Naive thymus-derived CD4-positive, alpha-beta T cell (primary cell): ENCODE measurements at regions not wholly inside any gene's neighbourhood (a gene's known extent, or its start where the extent isn't known, plus 50 kb on each side); places are given as distances from the start of the nearest gene placed in this dataset.

Experiments used
- ATAC-seq: fragments of 150-1000 bp; cut with Tn5 transposase; 2 replicates; pipeline ENCODE4 v1.10.0; 2021; ENCODE audit warnings: mild to moderate bottlenecking, moderate library complexity
- CTCF ChIA-PET: fragments of 350-600 bp; sonication (Branson Sonifier 250); formaldehyde crosslinking; loops from one replicate; lab custom pipeline; 2021; ENCODE audit warnings: antibody characterized with exemption; lab: Charles Lee
- POLR2A ChIA-PET: fragments of 350-600 bp; sonication (Branson Sonifier 250); formaldehyde crosslinking; loops from one replicate; lab custom pipeline; 2021; ENCODE audit warnings: antibody characterized with exemption, inconsistent platforms; lab: Charles Lee
- DNase-seq, 9 donors: peaks; one replicate each; pipeline versions ENCODE4 v3.0.0 to v3.0.0-alpha.2; 2020 to 2022; ENCODE audit warnings: mixed read lengths in 1 of 9
- H3K27ac ChIP-seq: one replicate; pipeline ENCODE4 v1.7.0; 2013; ENCODE audit warnings: mild to moderate bottlenecking, low read depth, low read length, moderate library complexity
- H3K27me3 ChIP-seq, 2 donors: one replicate each; pipeline ENCODE4 v1.7.0; 2013; ENCODE audit warnings: low read length in 2 of 2, mild to moderate bottlenecking in 2 of 2, moderate library complexity in 2 of 2; ENCODE audit not compliant: control insufficient read depth in 2 of 2, insufficient read depth in 2 of 2
- H3K36me3 ChIP-seq, 3 experiments: 1 replicate in 2 of 3; 2 replicates in 1 of 3; pipeline ENCODE4 v1.7.0; 2013; ENCODE audit warnings: low read length in 3 of 3, mild to moderate bottlenecking in 3 of 3, moderate library complexity in 1 of 3; ENCODE audit not compliant: insufficient read depth in 3 of 3, control insufficient read depth in 2 of 3
- H3K4me1 ChIP-seq, 2 donors: one replicate each; pipeline ENCODE4 v1.7.0; 2013; ENCODE audit warnings: low read length in 2 of 2, mild to moderate bottlenecking in 2 of 2, moderate library complexity in 1 of 2; ENCODE audit not compliant: control insufficient read depth in 2 of 2, insufficient read depth in 2 of 2
- H3K4me3 ChIP-seq: 2 replicates; pipeline ENCODE4 v1.7.0; 2013; ENCODE audit warnings: mild to moderate bottlenecking, low read length
- H3K9me3 ChIP-seq, 3 experiments: 1 replicate in 2 of 3; 2 replicates in 1 of 3; pipeline ENCODE4 v1.7.0; 2013; ENCODE audit warnings: low read length in 3 of 3; ENCODE audit not compliant: control insufficient read depth in 2 of 3
- H3K27ac Mint-ChIP-seq, 9 donors: one replicate each; pipeline ENCODE4 v1.8.0; 2020 to 2022; ENCODE audit warnings: mixed read lengths in 9 of 9, mild to moderate bottlenecking in 8 of 9, moderate library complexity in 5 of 9, inconsistent platforms in 2 of 9
- H3K27me3 Mint-ChIP-seq, 5 donors: one replicate each; pipeline ENCODE4 v1.8.0; 2021 to 2022; ENCODE audit warnings: mixed read lengths in 5 of 5, mild to moderate bottlenecking in 1 of 5
- H3K36me3 Mint-ChIP-seq, 5 donors: one replicate each; pipeline ENCODE4 v1.8.0; 2020 to 2022; ENCODE audit warnings: mixed read lengths in 5 of 5, mild to moderate bottlenecking in 3 of 5, inconsistent platforms in 1 of 5
- H3K4me1 Mint-ChIP-seq, 7 donors: one replicate each; pipeline ENCODE4 v1.8.0; 2020 to 2022; ENCODE audit warnings: mixed read lengths in 7 of 7, mild to moderate bottlenecking in 3 of 7, inconsistent platforms in 1 of 7
- H3K4me3 Mint-ChIP-seq, 10 donors: one replicate each; pipeline ENCODE4 v1.8.0; 2020 to 2022; ENCODE audit warnings: mild to moderate bottlenecking in 10 of 10, mixed read lengths in 10 of 10, moderate library complexity in 6 of 10, inconsistent platforms in 2 of 10
- H3K9me3 Mint-ChIP-seq, 11 donors: one replicate each; pipeline ENCODE4 v1.8.0; 2020 to 2022; ENCODE audit warnings: mixed read lengths in 11 of 11, mild to moderate bottlenecking in 4 of 11, inconsistent platforms in 1 of 11, moderate library complexity in 1 of 11
- intact Hi-C, 2 donors: fragments of 100-400 bp; cut with micrococcal nuclease; formaldehyde crosslinking; loops; one replicate each; pipeline ENCODE4 v1.15.1; 2023

DNA sequence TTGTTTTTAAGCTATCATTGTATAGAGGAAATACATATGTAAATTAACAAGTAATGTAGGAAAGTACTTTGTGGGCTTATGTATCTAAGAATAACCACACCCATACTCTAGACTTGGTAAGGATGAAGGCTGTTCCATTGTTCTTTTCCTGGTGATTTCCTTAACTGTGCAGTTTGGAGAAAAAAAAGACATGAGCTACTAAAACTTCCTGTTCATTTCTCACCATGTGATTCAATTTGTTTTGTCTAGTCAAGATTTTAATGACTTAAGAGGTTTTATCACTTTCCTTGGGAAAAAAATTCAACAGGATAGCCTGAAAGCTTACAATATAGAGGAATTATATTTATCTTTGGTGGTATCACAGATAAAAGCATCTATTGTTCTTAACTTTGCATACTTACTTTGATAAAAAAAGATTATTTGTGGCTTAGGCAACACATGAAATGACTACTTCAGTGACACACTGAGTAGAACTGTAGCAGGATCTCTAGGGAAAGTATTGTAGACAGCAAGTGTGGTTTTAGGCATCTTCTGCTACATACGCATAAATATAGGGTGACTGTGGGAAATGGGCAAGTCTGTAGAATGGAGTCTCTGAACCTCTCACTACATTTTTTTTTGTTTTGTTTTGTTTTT is 80.3 kb downstream of the GJA1 start:
- H3K9me3 ChIP-seq, result no peaks in the 10 kb centered on the region
- CTCF ChIA-PET, result no interaction called here
- no peaks in the 10 kb centered on the region for H3K36me3 ChIP-seq
- Mint-ChIP-seq H3K27me3 (no peaks in the 10 kb centered on the region), H3K27ac (no peak overlapping the region), H3K36me3 (peaks cover 0 to under 1% (median 0%) of the 10 kb centered on the region in 5 donors), H3K9me3 (peaks cover 0 to 3% (median 0%) of the 10 kb centered on the region in 11 donors), H3K4me3 (no peak overlapping the region), H3K4me1 (peaks cover 0 to 4% (median 0%) of the 10 kb centered on the region in 7 donors)
- no peaks in the 10 kb centered on the region for H3K27me3 ChIP-seq
- H3K4me3 ChIP-seq, result no peak overlapping the region
- intact Hi-C loops, result no loop called here
- DNase-seq (no peak), ATAC-seq (no peak)
- POLR2A ChIA-PET, result no interaction called here
- H3K4me1 ChIP-seq, result no peaks in the 10 kb centered on the region
- no peak overlapping the region for H3K27ac ChIP-seq

- Mint-ChIP-seq H3K9me3 (peaks cover 0 to 3% (median 0%) of the 10 kb centered on the region in 11 donors), H3K36me3 (peaks cover 0 to 1% (median 0%) of the 10 kb centered on the region in 5 donors), H3K27ac (no peak overlapping the region), H3K4me3 (no peak overlapping the region), H3K4me1 (peaks cover 0 to 4% (median 0%) of the 10 kb centered on the region in 7 donors), H3K27me3 (no peaks in the 10 kb centered on the region)
- Histone ChIP-seq H3K27me3 (no peaks in the 10 kb centered on the region), H3K9me3 (no peaks in the 10 kb centered on the region), H3K36me3 (no peaks in the 10 kb centered on the region), H3K4me1 (no peaks in the 10 kb centered on the region), H3K4me3 (no peak overlapping the region), H3K27ac (no peak overlapping the region)
- ATAC-seq (no peak), DNase-seq (no peak)
- CTCF ChIA-PET, result no interaction called here
- POLR2A ChIA-PET, result no interaction called here
- intact Hi-C loops, result no loop called here
These were observed 80.9 kb downstream of the GJA1 start for GRCh38 chr6:121516331-121516730.

DNA sequence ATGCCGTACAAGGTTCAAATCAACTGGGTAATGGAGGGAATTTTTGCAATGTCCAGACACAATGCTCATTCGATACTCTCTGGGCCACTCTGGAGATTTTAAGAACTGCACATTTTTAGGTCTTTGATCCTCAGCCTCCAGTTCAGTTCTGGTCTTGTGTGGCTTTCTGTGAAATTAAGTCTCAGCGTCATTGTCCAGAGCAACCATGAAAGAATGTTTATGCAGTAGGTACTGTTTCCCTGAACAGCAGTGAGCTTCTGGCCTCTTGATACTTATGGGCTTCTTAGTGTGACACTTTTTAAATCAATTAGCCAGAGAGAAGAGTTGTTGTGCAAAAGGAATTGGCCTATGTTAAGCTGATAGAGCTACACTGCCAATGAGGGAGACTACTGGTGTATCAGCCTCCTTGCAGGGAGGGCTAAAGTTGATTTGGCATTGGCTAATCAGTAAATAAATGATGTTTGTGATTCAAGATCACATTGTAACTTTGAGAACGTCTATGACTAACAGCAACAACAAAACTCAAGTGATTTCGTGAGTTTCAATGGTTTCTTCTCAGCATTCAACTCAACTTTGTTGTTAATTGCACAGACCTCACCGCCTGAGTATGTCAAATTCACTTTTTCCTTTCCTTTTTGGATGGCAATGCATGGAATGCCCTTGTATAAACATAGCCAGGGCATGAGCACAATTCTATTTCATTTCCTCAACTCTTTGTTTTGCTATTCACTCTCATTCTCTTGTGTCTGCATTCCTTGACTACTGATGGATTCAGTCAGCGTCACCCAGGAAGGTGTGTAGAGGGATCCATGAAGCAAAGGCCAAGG is 85.1 kb downstream of the GJA1 start:
- intact Hi-C loops, result no loop called here
- Mint-ChIP-seq H3K4me1 (peaks cover 0 to 4% (median 0%) of the 10 kb centered on the region in 7 donors), H3K27ac (no peak overlapping the region), H3K9me3 (no peaks in the 10 kb centered on the region), H3K27me3 (no peaks in the 10 kb centered on the region), H3K4me3 (no peak overlapping the region), H3K36me3 (peaks cover 0 to 1% (median 0%) of the 10 kb centered on the region in 5 donors)
- Histone ChIP-seq H3K4me1 (no peaks in the 10 kb centered on the region), H3K27me3 (no peaks in the 10 kb centered on the region), H3K27ac (no peak overlapping the region), H3K36me3 (no peaks in the 10 kb centered on the region), H3K9me3 (no peaks in the 10 kb centered on the region), H3K4me3 (no peak overlapping the region)
- ATAC-seq (no peak), DNase-seq (no peak)
- ChIA-PET POLR2A (no interaction called here), CTCF (no interaction called here)

- Histone ChIP-seq H3K27ac (no peak overlapping the region), H3K27me3 (no peaks in the 10 kb centered on the region), H3K36me3 (no peaks in the 10 kb centered on the region), H3K9me3 (no peaks in the 10 kb centered on the region), H3K4me1 (no peaks in the 10 kb centered on the region), H3K4me3 (no peak overlapping the region)
- Mint-ChIP-seq H3K36me3 (peaks cover 0 to 1% (median 0%) of the 10 kb centered on the region in 5 donors), H3K27ac (no peak overlapping the region), H3K4me1 (no peaks in the 10 kb centered on the region), H3K9me3 (no peaks in the 10 kb centered on the region), H3K27me3 (no peaks in the 10 kb centered on the region), H3K4me3 (no peak overlapping the region)
- ChIA-PET CTCF (no interaction called here), POLR2A (no interaction called here)
- ATAC-seq (no peak), DNase-seq (no peak)
- intact Hi-C loops, result no loop called here
These were observed 85.7 kb downstream of the GJA1 start for GRCh38 chr6:121521164-121521555.

DNA sequence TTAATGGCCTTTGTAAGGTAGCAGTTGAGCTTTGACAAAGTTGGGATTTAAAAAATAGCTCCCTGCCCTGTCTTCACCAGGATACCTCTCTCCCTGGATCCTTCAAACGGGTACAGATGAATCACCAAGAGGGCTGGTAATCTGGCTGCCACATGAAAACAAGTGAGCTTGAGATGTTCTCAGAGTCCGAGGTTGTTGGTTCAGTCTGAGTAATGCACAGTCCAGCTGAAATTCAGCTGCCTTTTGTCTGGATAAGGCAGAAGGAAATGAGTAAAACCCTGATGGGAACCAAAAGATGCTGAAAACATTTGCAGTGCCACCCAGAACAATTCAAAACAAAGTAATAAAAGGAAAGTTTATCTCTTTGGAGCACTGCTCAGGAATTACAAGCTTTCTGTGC is 86.8 kb downstream of the GJA1 start:
- H3K4me1 ChIP-seq, result no peaks in the 10 kb centered on the region
- Mint-ChIP-seq H3K4me3 (no peak overlapping the region), H3K27me3 (no peaks in the 10 kb centered on the region), H3K9me3 (no peaks in the 10 kb centered on the region), H3K4me1 (no peaks in the 10 kb centered on the region), H3K36me3 (peaks cover 0 to 1% (median 0%) of the 10 kb centered on the region in 5 donors), H3K27ac (no peak overlapping the region)
- H3K27me3 ChIP-seq, result no peaks in the 10 kb centered on the region
- ChIA-PET CTCF (no interaction called here), POLR2A (no interaction called here)
- no peak overlapping the region for H3K4me3 ChIP-seq
- H3K36me3 ChIP-seq, result no peaks in the 10 kb centered on the region
- intact Hi-C loops, result no loop called here
- ATAC-seq, result no peak
- DNase-seq, result no peak
- no peak overlapping the region for H3K27ac ChIP-seq
- no peaks in the 10 kb centered on the region for H3K9me3 ChIP-seq

DNA sequence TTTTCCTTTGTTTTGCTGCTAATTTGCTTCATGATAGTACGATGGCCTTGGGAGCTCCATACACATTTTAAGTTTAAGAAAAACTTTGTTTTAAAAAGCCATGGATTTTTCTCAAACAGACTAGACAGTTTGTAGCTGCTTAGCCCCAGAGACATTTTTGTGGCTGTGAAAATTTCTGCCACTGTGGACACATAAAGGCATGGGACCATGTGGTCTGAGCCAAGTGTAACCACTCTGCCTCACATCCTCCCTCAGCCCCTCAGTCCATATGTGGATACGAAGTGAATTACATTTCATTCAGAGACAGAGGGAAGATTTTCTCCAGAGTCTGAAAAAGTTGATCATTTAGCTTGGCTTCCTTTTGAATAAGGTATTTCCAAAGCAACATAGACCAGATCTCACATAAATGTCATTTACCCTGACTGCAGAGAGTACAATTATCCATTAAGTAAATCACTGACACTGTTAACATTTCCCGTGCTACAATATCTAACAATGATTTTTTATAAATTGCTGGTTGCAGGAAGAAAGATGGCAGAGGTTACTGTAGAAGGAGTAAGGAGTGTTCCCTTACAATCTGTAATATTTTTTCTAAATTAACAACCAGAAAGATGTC is 87.4 kb downstream of the GJA1 start:
- H3K4me3 Mint-ChIP-seq, result no peak overlapping the region
- H3K27me3 Mint-ChIP-seq, result no peaks in the 10 kb centered on the region
- no peak overlapping the region for H3K27ac ChIP-seq
- H3K36me3 Mint-ChIP-seq, result peaks cover 0 to 1% (median 0%) of the 10 kb centered on the region in 5 donors
- ChIA-PET POLR2A (no interaction called here), CTCF (no interaction called here)
- DNase-seq, result no peak
- no peak for ATAC-seq
- H3K9me3 Mint-ChIP-seq, result no peaks in the 10 kb centered on the region
- H3K4me3 ChIP-seq, result no peak overlapping the region
- H3K9me3 ChIP-seq, result no peaks in the 10 kb centered on the region
- H3K4me1 ChIP-seq, result no peaks in the 10 kb centered on the region
- intact Hi-C loops, result no loop called here
- no peaks in the 10 kb centered on the region for H3K36me3 ChIP-seq
- no peaks in the 10 kb centered on the region for H3K4me1 Mint-ChIP-seq
- no peaks in the 10 kb centered on the region for H3K27me3 ChIP-seq
- H3K27ac Mint-ChIP-seq, result no peak overlapping the region
